Dendritic cell treated with granulocyte-macrophage colony-stimulating factor and Interleukin-4, amounts not matched to agents 40 ng/mL and 50 ng/mL, for 4 days (primary cell): ENCODE measurements at regions not wholly inside any gene's neighbourhood (a gene's known extent, or its start where the extent isn't known, plus 50 kb on each side); places are given as distances from the start of the nearest gene placed in this dataset.
"Not testable (repeated sequence)": the region's sequence is repeated elsewhere in the genome, so short reads cannot be mapped to it uniquely, and the experiment has no call there.

Source experiments
- H3K27ac Mint-ChIP-seq: one replicate; pipeline ENCODE4 v1.8.0; 2022; ENCODE audit warnings: mild to moderate bottlenecking, mixed read lengths
- H3K27me3 Mint-ChIP-seq: one replicate; pipeline ENCODE4 v1.8.0; 2022; ENCODE audit warnings: mild to moderate bottlenecking, mixed read lengths
- H3K36me3 Mint-ChIP-seq: one replicate; pipeline ENCODE4 v1.8.0; 2022; ENCODE audit warnings: low read depth, mixed read lengths
- H3K4me1 Mint-ChIP-seq: one replicate; pipeline ENCODE4 v1.8.0; 2022; ENCODE audit warnings: low read depth, mixed read lengths
- H3K4me3 Mint-ChIP-seq: one replicate; pipeline ENCODE4 v1.8.0; 2022; ENCODE audit warnings: mild to moderate bottlenecking, moderate library complexity, mixed read lengths
- H3K9me3 Mint-ChIP-seq: one replicate; pipeline ENCODE4 v1.8.0; 2022; ENCODE audit warnings: mixed read lengths
- intact Hi-C: fragments of 100-400 bp; cut with micrococcal nuclease; formaldehyde crosslinking; loops from one replicate; pipeline ENCODE4 v1.15.0; 2022

- intact Hi-C loops, H3K4me1 Mint-ChIP-seq, H3K36me3 Mint-ChIP-seq, H3K27me3 Mint-ChIP-seq, H3K4me3 Mint-ChIP-seq, H3K27ac Mint-ChIP-seq, H3K9me3 Mint-ChIP-seq: not testable (repeated sequence)
Measured at GRCh38 chr6:100196214-100196982, 202.4 kb upstream of the MCHR2 start.

DNA sequence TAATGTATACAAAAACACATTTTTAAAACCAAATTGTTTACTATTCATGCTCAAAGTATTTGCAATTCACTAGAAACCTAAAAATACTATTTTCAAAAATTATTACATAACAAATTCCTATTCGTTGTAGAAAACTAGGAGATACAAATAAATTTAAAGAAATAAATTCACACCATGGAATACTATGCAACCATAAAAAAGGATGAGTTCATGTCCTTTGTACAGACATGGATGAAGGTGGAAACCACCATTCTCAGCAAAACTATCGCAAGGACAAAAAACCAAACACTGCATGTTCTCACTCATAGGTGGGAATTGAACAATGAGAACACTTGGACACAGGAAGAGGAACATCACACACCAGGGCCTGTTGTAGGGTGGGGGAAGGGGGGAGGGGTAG lies 201.2 kb upstream of the MCHR2 start:
- intact Hi-C loops, H3K27ac Mint-ChIP-seq, H3K9me3 Mint-ChIP-seq, H3K27me3 Mint-ChIP-seq, H3K36me3 Mint-ChIP-seq, H3K4me3 Mint-ChIP-seq, H3K4me1 Mint-ChIP-seq: not testable (repeated sequence)

DNA sequence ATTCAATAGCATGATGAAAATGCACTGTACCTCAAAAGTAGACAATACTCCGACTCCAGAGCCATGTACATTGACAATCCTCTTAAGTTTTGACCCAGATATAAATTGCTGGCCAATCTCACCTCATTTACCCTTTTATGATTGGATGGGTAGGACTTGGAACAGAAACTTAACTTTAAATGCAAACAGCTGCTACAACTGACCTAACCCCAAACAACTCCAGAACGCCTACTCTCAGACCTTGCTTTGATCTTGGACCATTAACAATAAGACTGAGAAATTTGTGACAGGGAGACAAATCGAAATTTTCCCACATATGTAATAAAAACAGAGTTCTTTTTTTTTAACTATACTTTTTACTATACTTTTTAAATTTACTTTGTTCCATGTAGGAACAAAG lies 200.5 kb upstream of the MCHR2 start:
- no peak overlapping the region for H3K4me3 Mint-ChIP-seq
- H3K4me1 Mint-ChIP-seq = no peaks in the 10 kb centered on the region
- no peaks in the 10 kb centered on the region for H3K36me3 Mint-ChIP-seq
- no peaks in the 10 kb centered on the region for H3K9me3 Mint-ChIP-seq
- intact Hi-C loops = no loop called here
- no peaks in the 10 kb centered on the region for H3K27me3 Mint-ChIP-seq
- H3K27ac Mint-ChIP-seq = no peak overlapping the region

- intact Hi-C loops = no loop called here
- Mint-ChIP-seq H3K27me3 (no peaks in the 10 kb centered on the region), H3K27ac (no peak overlapping the region), H3K36me3 (no peaks in the 10 kb centered on the region), H3K9me3 (no peaks in the 10 kb centered on the region), H3K4me3 (no peak overlapping the region), H3K4me1 (no peaks in the 10 kb centered on the region)
Measured at GRCh38 chr6:100188754-100189153, 194.7 kb upstream of the MCHR2 start.

DNA sequence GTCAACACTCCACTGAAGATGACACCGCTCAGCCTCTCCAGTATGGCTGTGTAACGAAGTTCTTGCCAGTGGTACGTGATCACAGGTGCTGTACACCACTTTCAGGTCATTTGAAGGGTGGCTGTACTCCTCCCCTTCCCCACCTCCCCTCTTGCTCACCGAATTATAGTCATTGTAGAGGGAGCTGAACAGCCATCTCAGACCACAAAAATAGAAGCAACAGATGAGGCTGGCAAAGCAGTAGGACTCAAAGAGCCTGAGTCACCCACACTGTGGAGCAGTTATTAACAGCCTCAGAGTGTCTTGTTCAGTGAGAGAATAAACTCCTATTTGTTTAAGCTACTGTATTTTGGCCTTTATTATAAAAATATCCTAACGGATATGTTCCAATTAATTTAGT lies 192.5 kb upstream of the MCHR2 start:
- H3K9me3 Mint-ChIP-seq = no peaks in the 10 kb centered on the region
- H3K27me3 Mint-ChIP-seq = no peaks in the 10 kb centered on the region
- no peak overlapping the region for H3K4me3 Mint-ChIP-seq
- no peak overlapping the region for H3K27ac Mint-ChIP-seq
- no peaks in the 10 kb centered on the region for H3K36me3 Mint-ChIP-seq
- intact Hi-C loops = no loop called here
- H3K4me1 Mint-ChIP-seq = no peaks in the 10 kb centered on the region

DNA sequence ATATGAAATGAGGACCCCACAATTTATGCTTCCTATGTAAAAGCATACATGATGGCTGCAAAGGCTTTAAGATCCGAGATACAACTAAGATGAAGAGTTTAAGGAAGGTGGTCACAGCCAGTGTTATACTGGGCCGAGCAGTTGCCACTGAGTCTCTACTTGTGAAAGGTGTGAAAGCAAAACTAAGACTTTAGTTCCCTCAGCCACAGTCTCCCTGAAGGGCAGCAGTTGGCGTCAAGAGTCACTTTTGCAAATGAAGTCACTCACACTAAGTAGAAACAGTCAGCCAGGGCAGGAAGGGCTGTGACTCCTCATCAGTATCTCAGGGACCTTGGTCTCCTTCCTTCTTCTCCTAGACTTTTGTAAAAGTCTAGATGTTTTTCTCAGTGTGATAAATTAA lies 191.6 kb upstream of the MCHR2 start:
- intact Hi-C loops = no loop called here
- H3K4me1 Mint-ChIP-seq = no peaks in the 10 kb centered on the region
- no peak overlapping the region for H3K4me3 Mint-ChIP-seq
- no peaks in the 10 kb centered on the region for H3K27me3 Mint-ChIP-seq
- H3K27ac Mint-ChIP-seq = no peak overlapping the region
- no peaks in the 10 kb centered on the region for H3K36me3 Mint-ChIP-seq
- no peaks in the 10 kb centered on the region for H3K9me3 Mint-ChIP-seq

GRCh38 chr6:100184473-100184872 lies 190.4 kb upstream of the MCHR2 start:
- no peaks in the 10 kb centered on the region for H3K36me3 Mint-ChIP-seq
- H3K4me3 Mint-ChIP-seq = no peak overlapping the region
- H3K27me3 Mint-ChIP-seq = no peaks in the 10 kb centered on the region
- intact Hi-C loops = no loop called here
- H3K9me3 Mint-ChIP-seq = no peaks in the 10 kb centered on the region
- H3K4me1 Mint-ChIP-seq = no peaks in the 10 kb centered on the region
- H3K27ac Mint-ChIP-seq = no peak overlapping the region

DNA sequence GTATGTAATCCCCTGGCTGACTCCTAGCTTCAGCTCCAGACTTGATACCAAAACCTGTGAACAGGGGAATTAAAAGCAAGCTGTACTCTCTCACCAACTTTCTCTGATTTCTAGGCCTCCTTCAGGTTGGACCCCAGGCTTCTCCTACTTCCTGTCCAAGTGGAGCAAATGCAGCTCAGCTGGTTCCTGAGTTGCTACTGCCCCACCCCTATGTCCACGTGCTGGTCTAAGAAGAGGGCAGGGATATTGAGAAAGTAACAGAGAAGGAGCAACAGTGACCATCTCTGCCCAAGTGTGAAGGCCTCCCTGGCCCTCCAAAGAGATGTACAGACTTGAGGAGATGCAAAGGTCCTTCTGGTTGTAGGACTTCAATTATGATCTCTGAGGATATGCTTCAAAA lies 188.3 kb upstream of the MCHR2 start:
- no peaks in the 10 kb centered on the region for H3K27me3 Mint-ChIP-seq
- no peak overlapping the region for H3K4me3 Mint-ChIP-seq
- H3K27ac Mint-ChIP-seq = no peak overlapping the region
- no peaks in the 10 kb centered on the region for H3K9me3 Mint-ChIP-seq
- H3K4me1 Mint-ChIP-seq = no peaks in the 10 kb centered on the region
- intact Hi-C loops = no loop called here
- no peaks in the 10 kb centered on the region for H3K36me3 Mint-ChIP-seq

DNA sequence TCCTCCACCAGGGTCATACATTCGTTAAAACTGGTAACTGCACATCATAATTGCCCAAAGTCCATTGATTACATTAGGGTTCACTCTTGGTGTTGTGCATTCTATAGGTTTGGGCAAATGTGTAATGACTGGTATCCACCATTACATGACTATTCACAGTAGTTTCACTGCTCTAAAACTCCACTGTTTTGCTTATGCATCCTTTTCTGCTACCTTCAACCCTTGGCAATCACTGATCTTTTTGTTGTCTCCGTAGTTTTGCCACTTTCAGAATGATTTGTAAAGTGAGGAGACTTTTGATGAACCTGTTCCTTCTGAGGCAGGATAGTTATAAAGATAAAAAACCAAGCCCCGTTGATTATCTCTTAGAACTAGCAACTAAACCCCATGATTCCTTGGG lies 187.3 kb upstream of the MCHR2 start:
- no peaks in the 10 kb centered on the region for H3K36me3 Mint-ChIP-seq
- H3K4me1 Mint-ChIP-seq = no peaks in the 10 kb centered on the region
- no peak overlapping the region for H3K4me3 Mint-ChIP-seq
- intact Hi-C loops = no loop called here
- H3K27me3 Mint-ChIP-seq = no peaks in the 10 kb centered on the region
- no peaks in the 10 kb centered on the region for H3K9me3 Mint-ChIP-seq
- no peak overlapping the region for H3K27ac Mint-ChIP-seq

GRCh38 chr6:100179576-100179975 lies 185.6 kb upstream of the MCHR2 start:
- Mint-ChIP-seq H3K4me3 (no peak overlapping the region), H3K27ac (no peak overlapping the region), H3K27me3 (no peaks in the 10 kb centered on the region), H3K9me3 (no peaks in the 10 kb centered on the region), H3K4me1 (no peaks in the 10 kb centered on the region), H3K36me3 (no peaks in the 10 kb centered on the region)
- intact Hi-C loops = no loop called here

DNA sequence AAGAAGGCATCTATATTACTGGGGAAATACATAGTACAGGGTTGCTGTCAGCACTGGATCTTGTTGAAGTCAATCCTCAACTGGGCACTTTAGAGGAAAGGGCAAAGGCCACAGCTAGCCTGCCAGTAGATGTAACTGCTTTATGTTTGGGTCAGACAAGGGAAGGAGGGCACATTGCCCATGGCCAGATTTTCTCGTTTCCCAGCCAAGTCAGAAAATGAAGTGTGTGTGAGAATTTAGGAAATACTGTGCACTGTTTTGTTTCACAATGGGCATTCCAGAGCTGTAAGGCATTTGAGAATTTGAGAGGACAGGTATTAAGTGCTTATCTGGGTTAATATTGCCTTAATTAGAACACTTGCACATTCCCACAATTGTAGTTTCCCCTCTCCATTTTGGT lies 183.9 kb upstream of the MCHR2 start:
- H3K4me3 Mint-ChIP-seq = no peak overlapping the region
- no peaks in the 10 kb centered on the region for H3K27me3 Mint-ChIP-seq
- H3K9me3 Mint-ChIP-seq = no peaks in the 10 kb centered on the region
- no peaks in the 10 kb centered on the region for H3K4me1 Mint-ChIP-seq
- intact Hi-C loops = no loop called here
- H3K27ac Mint-ChIP-seq = no peak overlapping the region
- no peaks in the 10 kb centered on the region for H3K36me3 Mint-ChIP-seq

DNA sequence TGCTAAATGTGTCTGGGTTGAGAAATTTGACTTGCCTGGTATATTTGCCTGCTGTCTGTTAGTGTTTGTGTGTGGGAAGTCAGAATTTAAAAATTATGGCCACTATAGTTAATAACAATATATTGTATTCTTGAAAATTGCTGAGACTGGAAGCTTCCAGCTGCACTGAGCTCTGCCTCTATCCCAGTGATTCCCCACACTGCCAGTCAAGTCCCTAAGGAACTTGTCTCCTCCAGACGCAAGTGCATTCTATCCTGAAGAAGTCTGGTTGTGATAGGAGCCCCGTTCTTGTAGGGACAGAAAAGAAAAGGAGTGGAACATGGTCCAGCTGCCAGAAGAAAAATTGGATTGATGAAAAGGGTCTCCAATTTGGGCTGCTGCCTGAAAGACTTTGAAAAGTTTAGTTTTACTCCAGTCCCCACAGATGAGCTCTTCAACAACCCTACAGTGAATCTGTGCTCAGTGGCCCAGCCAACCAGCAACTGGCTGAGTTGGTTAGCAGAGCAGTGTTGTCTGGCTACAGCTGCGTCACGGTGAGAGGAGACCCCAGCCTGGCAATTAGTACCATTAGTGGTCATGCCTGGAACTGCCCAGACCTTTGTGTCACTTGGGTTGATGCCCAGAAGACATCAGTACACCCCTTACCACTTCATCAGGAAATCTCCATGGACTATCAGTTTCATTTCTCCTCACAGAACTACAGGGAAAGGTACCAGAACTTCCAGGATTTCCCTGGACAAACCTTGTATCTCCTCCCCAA lies 183.1 kb upstream of the MCHR2 start:
- Mint-ChIP-seq H3K4me3 (no peak overlapping the region), H3K27me3 (no peaks in the 10 kb centered on the region), H3K9me3 (no peaks in the 10 kb centered on the region), H3K27ac (no peak overlapping the region), H3K4me1 (no peaks in the 10 kb centered on the region), H3K36me3 (no peaks in the 10 kb centered on the region)
- intact Hi-C loops = no loop called here

- no peaks in the 10 kb centered on the region for H3K4me1 Mint-ChIP-seq
- H3K9me3 Mint-ChIP-seq = no peaks in the 10 kb centered on the region
- H3K27ac Mint-ChIP-seq = no peak overlapping the region
- no peak overlapping the region for H3K4me3 Mint-ChIP-seq
- intact Hi-C loops = no loop called here
- H3K36me3 Mint-ChIP-seq = no peaks in the 10 kb centered on the region
- no peaks in the 10 kb centered on the region for H3K27me3 Mint-ChIP-seq
Measured at GRCh38 chr6:100176311-100176950, 182.4 kb upstream of the MCHR2 start.

- Mint-ChIP-seq H3K27me3 (no peaks in the 10 kb centered on the region), H3K4me3 (no peak overlapping the region), H3K36me3 (no peaks in the 10 kb centered on the region), H3K4me1 (no peaks in the 10 kb centered on the region), H3K9me3 (no peaks in the 10 kb centered on the region), H3K27ac (no peak overlapping the region)
- intact Hi-C loops = no loop called here
Measured at GRCh38 chr6:100175814-100176310, 181.8 kb upstream of the MCHR2 start.
